LoVo (cell line): ENCODE measurements at regions not wholly inside any gene's neighbourhood (a gene's known extent, or its start where the extent isn't known, plus 50 kb on each side); places are given as distances from the start of the nearest gene placed in this dataset.

Experiments used
- DNase-seq: peaks from one replicate; pipeline ENCODE4 v3.0.0-alpha.2; 2016; ENCODE audit warnings: low spot score

- DNase-seq, result no peak
Observed at GRCh38 chr3:29057326-29057725, 223.5 kb upstream of the RBMS3 start.

DNA sequence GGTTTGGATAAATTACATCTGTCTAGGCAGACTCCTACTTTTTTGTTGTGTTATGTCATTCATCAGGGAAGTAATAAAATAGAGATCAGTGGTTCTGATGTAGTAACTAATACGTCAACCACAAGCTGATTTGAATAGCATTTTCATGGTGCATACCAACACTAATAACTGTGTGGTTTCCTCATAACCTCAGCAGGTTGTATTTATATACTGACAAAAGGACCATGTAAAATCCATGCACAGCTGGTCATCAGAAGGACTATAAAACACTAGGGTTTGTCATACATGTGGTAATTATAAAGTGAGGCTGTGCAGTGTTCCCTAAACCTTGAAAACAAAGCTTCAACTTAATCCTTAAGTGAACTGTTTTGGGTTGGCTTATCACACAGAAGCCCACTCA lies 216.8 kb upstream of the RBMS3 start:
- DNase-seq, result no peak

DNA sequence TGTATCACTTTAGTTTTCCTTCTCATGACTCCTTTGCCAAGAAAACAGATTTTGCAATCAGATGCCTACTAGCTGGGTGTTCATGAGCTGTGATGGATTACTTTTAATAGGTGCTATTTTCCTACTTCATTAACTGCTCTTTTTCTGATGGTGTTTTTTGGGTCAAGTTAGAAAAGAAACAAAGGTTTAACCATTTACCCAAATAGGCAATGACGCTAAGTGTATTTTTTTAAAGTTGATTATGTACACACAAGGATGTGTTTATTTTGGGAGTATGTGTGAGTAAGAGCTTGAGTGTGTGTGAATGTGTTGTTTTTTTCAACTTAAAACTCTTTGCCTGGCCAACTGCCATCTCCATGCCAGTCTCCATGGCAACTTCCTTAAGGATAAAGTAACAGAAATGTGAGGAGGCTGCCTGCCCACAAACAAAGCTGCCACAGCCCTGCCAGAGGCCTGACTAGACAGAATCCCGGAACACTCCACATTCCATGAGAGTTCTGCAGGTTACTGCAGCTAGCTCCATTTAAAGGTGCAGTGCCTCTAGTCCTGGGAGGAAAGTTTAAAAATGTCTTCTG lies 215.6 kb upstream of the RBMS3 start:
- peak; percentile 9 for DNase-seq

DNA sequence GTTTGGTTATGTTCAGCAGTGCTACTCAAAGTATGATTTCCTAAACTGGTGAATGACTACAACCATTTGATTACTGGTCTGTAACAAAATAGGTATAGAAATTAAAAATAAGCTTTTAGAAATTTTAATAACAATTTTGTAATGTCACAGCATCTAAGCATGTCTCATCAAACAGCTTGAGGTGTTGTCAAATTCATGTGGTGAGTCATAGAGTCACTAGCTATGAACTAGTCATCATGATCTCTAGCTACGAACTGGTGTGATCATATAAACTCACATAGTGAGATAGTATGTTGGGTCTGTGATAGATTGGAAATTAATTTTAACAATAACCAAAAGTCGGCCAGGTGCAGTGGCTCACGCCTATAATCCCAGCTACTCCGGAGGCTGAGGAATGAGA lies 213.9 kb upstream of the RBMS3 start:
- no peak for DNase-seq

DNA sequence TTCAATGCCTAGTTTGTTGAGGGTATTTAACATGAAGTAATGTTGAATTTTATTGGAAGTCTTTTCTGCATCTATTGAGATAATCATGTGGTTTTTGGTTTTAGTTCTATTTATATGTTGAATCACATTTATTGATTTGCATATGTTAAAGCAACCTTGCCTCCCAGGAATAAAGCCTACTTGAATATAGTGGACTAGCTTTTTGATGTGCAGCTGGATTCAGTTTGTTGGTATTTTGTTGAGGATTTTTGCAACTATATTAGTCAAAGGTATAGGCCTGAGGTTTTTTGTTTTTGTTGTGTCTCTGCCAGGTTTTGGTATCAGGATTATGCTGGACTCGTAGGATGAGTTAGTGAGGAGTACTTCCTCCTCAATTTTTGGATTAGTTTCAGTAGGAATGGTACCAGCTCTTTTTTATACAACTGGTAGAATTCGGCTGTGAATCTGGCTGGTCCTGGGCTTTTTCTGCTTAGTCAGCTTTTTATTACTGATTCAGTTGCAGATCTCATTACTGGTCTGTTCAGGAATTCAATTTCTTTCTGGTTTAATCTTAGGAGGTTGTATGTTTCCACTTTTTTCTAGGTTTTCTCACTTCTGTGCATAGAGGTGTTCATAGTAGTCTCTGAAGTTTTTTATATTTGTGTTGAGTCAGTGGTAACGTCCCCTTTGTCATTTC lies 209.8 kb upstream of the RBMS3 start:
- DNase-seq, result no peak

DNA sequence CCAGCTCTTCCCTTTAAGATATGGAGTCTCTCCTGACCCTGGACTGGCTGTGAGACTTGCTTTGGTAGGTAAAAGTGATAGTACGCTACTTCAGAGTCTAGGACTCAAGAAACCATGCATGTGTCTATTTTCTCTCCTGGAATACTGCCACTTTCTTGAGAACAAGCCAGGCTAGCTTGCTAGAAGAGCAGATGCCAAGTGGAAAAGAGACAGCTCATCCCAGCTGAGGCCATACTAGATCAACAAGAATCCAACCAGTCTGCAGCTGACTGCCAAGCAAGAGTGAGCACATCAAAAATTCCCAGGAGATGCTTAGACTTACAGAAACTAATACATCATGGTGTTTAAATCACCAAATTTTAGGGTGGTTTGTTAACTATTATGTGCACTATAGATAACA lies 208.3 kb upstream of the RBMS3 start:
- no peak for DNase-seq

- no peak for DNase-seq
Observed at GRCh38 chr3:29077356-29077755, 203.5 kb upstream of the RBMS3 start.

DNA sequence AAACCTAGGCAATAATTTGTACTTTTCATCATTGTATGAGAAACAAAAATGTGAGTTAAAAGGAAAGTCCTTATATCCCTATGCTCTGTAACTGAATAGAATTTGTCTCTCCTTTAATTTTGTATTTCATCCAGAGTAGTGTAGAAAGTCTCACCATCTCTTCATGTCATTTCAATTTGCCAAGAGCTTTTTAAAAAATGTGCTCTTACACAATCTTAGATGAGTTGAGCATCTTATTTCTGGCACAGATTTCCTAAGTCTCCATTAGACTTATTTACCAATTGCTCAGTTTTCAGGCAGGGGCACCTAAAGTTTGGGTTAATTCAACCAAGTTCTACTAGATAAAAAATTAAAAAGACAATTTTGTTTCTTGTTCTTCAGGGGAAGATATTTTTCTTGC lies 201.5 kb upstream of the RBMS3 start:
- DNase-seq, result no peak

GRCh38 chr3:29080967-29081366 lies 199.9 kb upstream of the RBMS3 start:
- DNase-seq, result no peak

DNA sequence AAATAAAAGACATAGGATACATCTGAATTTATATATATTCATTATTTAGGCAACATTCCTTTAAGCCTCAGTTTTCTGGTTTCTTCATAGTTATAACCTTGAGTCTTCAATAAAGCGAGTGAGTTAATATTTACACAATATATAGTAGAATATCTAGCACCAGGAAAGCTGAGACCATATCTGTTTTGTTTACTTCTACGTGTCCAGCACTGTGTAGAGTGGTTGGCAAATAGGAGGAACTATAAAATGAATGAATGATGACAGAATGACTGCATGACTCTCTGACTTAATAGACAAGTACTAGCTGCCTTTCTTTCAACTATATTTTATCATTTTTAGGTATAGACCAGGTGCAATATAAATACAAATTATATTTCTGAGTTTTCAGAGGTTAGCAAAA lies 197.8 kb upstream of the RBMS3 start:
- DNase-seq, result no peak

DNA sequence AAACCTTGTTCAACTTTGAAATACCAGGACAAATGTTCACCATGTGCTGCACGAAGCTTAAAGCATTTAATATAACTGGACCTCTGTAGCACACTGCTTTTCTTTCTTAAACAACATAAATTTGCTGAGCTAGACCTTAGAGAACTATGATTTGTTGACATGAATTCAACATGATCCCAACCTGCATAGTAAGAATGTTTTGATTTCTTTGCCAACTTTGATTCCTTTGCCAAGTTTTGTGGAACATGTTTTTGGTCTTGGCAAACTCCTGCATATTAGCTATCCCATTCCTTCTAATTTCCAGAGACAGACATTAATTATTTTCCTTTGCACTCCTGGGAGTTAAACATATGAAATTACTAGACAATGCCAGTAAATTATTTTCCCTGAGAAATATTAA lies 197.2 kb upstream of the RBMS3 start:
- no peak for DNase-seq

GRCh38 chr3:29088579-29088978 lies 192.3 kb upstream of the RBMS3 start:
- DNase-seq, result no peak

DNA sequence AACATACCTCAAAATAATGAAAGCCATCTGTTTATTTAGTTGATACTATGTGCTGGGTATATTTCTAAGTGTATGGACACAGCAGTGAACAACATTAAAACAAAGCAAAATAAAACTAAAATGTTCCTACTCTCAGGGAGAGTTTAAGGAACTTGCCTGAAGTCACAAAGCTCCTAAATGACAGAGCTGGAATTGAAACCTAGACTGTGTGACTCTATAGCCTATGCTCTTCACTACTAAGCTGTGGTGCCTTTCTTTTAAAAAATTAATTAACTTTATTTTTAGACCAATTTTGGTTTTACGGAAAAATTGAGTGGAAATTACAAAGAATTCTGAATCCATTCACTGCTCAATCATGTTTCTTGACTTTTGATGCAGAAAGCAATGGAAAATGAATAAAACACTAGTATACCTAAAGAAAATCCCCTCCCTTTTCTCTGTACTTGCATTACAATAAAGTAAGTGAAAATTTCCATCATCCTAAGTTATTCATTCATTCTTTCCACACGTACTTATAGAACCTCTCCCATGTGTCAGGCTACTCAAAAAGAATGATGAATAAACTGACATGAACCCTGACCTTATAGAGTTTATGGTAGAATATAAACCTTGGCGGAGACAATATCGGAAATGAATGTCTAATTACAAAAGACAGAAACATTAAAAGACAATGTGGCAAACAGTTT lies 189.8 kb upstream of the RBMS3 start:
- no peak for DNase-seq

- no peak for DNase-seq
Observed at GRCh38 chr3:29091599-29092189, 189.2 kb upstream of the RBMS3 start.

GRCh38 chr3:29092348-29092747 lies 188.5 kb upstream of the RBMS3 start:
- DNase-seq, result no peak

DNA sequence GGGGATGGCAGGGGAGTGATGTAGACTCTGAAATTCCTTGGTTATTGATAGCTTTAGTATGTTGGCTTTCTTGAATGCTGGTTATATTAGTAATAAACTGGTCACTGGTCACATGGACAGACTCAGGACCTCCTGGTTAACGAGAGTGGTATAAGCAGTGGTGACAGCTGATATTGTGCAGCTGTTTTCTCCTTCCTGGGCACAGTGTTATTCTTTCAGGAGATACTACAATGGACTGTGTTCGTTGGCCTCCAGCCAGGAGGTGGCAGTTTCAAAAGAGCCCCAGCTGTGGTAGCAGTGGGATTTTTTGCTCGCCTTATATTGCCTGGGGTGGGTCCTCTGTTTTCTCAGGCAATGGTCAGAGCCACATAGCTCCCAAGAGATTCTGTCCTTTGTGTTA lies 181.6 kb upstream of the RBMS3 start:
- DNase-seq, result no peak

DNA sequence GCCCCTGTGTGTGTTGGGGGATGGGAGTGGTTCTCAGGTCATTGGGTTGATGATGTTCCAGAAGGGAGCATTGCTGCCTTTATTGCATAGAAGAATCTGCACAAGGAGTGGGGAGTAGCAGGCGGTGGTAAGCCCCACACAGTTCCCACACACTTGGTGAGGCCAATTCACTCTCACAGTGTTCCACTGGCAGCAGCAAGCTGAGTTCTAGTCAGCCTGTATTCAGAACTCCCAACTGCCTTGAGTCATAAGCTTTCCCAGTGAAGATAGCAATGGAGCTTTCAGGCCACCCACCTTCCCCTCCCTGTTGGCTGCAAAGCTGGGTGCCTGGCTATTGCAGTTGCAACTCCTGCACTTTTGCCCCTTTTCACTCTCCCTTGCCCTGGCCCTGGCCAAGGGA lies 181.1 kb upstream of the RBMS3 start:
- no peak for DNase-seq

DNA sequence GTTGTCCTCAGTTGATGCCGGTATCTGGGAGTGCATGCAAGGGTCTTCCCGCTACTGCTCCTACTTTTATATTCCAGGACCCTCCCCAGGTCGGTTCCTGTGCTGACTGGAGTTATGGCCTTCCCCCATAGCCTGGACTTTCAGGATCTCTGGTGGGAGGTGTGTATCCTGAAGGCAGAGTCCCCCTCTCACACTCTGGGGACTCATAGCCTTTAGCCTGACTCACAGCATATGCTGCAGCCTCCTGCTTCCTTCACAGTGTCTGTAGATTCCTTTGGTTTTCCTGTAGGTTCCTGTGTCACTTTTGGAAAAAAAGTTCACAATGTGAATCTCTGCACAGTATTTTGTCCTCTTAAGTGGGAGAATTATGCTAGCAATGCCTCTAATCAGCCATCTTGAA lies 180.6 kb upstream of the RBMS3 start:
- no peak for DNase-seq

GRCh38 chr3:29128001-29128400 lies 152.9 kb upstream of the RBMS3 start:
- DNase-seq, result no peak

DNA sequence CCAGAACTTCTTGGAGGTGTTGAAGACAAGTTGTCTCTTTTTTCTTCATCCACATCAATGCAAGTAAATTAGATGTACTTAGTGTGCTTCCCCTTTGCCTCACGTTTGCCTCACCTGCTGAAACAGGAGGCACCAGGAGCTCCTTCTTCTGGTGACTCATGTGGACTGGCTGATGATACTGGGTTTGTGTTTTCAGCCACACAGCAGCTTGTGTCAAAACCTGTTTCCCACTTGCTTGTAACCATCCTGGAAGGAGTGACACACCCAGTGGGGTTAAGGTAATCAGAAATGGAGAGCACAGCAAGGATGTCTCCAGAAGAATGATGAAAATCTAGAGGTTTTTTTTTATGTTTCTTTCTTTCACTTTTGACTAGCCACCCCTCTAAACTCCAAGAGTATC lies 143.3 kb upstream of the RBMS3 start:
- DNase-seq, result no peak

GRCh38 chr3:29138171-29138570 lies 142.7 kb upstream of the RBMS3 start:
- no peak for DNase-seq

- no peak for DNase-seq
Observed at GRCh38 chr3:29140666-29141065, 140.2 kb upstream of the RBMS3 start.

DNA sequence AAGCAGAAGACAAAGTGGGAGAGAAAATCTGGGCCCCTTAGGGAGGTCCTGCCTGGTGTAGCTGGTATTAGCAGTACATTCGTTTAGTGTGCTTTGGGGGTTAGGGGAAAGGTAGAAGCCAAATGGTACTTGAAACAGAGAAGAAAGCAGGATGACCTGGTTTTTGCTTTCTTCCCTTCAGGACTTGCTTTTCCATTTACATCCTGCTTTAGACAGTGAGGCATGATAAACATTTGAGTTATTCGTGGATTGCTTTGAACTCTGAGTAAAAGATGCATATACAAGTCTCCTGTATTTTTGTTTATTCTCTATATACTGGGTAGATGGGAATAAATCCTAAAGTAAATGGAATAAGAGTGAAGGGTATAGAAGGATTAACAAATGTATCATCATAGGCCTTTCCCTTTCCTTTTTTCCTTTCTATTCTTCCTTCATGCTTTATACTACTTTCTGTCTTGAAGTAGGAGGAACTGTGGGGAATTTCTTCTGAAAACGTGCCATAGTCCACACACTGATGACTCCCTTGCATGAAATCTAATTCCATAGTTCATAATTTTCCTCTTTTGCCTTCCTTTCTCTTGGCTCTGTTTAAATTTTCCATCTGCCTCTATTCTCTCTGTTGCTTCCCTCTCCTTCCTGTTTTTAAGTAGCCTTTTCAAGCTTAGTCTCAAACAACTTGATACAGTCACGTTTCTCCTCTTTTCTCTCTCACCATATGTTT lies 139.5 kb upstream of the RBMS3 start:
- DNase-seq, result no peak
